Trophoblast cell (in vitro differentiated cells and primary cell): ENCODE measurements at regions not wholly inside any gene's neighbourhood (a gene's known extent, or its start where the extent isn't known, plus 50 kb on each side); places are given as distances from the start of the nearest gene placed in this dataset.
"Not testable (repeated sequence)": the region's sequence is repeated elsewhere in the genome, so short reads cannot be mapped to it uniquely, and the experiment has no call there.

Experiments
- DNase-seq, 2 donors: peaks; one replicate each; pipeline ENCODE4 v3.0.0-alpha.2; 2016
- H2AFZ ChIP-seq: 2 replicates; pipeline ENCODE4 v1.6.1; 2013; ENCODE audit warnings: low read length, moderate library complexity, mild to moderate bottlenecking; ENCODE audit not compliant: insufficient read depth, poor library complexity
- H2AK5ac ChIP-seq: 2 replicates; pipeline ENCODE4 v1.6.1; 2013; ENCODE audit warnings: mild to moderate bottlenecking, low read length
- H2BK120ac ChIP-seq: 2 replicates; pipeline ENCODE4 v1.6.1; 2013; ENCODE audit warnings: low read length, mild to moderate bottlenecking, moderate library complexity; ENCODE audit not compliant: insufficient read depth, poor library complexity
- H2BK12ac ChIP-seq: 2 replicates; pipeline ENCODE4 v1.6.1; 2013; ENCODE audit warnings: mild to moderate bottlenecking, low read length, moderate library complexity
- H2BK5ac ChIP-seq: 2 replicates; pipeline ENCODE4 v1.6.1; 2013; ENCODE audit warnings: low read length, low read depth, moderate library complexity, mild to moderate bottlenecking; ENCODE audit not compliant: poor library complexity
- H3K14ac ChIP-seq: 2 replicates; pipeline ENCODE4 v1.6.1; 2013; ENCODE audit warnings: mild to moderate bottlenecking, low read length
- H3K18ac ChIP-seq: 2 replicates; pipeline ENCODE4 v1.6.1; 2013; ENCODE audit warnings: mild to moderate bottlenecking, low read length
- H3K23ac ChIP-seq: 2 replicates; pipeline ENCODE4 v1.6.1; 2013; ENCODE audit warnings: low read length
- H3K27ac ChIP-seq: 2 replicates; pipeline ENCODE4 v1.5.1; 2013; ENCODE audit warnings: low read depth, mild to moderate bottlenecking, inconsistent platforms, low read length, moderate library complexity
- H3K27me3 ChIP-seq: 2 replicates; pipeline ENCODE4 v1.6.1; 2013; ENCODE audit warnings: inconsistent platforms, mild to moderate bottlenecking, low read length, moderate library complexity; ENCODE audit not compliant: insufficient read depth
- H3K36me3 ChIP-seq, 2 experiments: 1 replicate in 1 of 2; 2 replicates in 1 of 2; pipeline ENCODE4 v1.6.1; 2013; ENCODE audit warnings: low read length in 2 of 2, mild to moderate bottlenecking in 2 of 2, moderate library complexity in 1 of 2; ENCODE audit not compliant: insufficient read depth in 2 of 2, control insufficient read depth in 1 of 2
- H3K4ac ChIP-seq: 2 replicates; pipeline ENCODE4 v1.6.1; 2013; ENCODE audit warnings: low read depth, mild to moderate bottlenecking, low read length, moderate library complexity
- H3K4me1 ChIP-seq, 2 experiments: 1 replicate in 1 of 2; 2 replicates in 1 of 2; pipeline ENCODE4 v1.6.1; 2013; ENCODE audit warnings: low read length in 2 of 2, mild to moderate bottlenecking in 2 of 2, moderate library complexity in 1 of 2; ENCODE audit not compliant: insufficient read depth in 2 of 2, control insufficient read depth in 1 of 2
- H3K4me2 ChIP-seq: 2 replicates; pipeline ENCODE4 v1.6.1; 2013; ENCODE audit warnings: inconsistent platforms, mild to moderate bottlenecking, low read length, moderate library complexity
- H3K4me3 ChIP-seq: 2 replicates; pipeline ENCODE4 v1.5.1; 2013; ENCODE audit warnings: mild to moderate bottlenecking, low read depth, low read length, inconsistent platforms
- H3K79me1 ChIP-seq: one replicate; pipeline ENCODE4 v1.6.1; 2013; ENCODE audit warnings: low read length
- H3K79me2 ChIP-seq: 2 replicates; pipeline ENCODE4 v1.6.1; 2013; ENCODE audit warnings: low read length, mild to moderate bottlenecking; ENCODE audit not compliant: control insufficient read depth, insufficient read depth, poor library complexity
- H3K9ac ChIP-seq: 2 replicates; pipeline ENCODE4 v1.6.1; 2013; ENCODE audit warnings: mild to moderate bottlenecking, low read length
- H3K9me3 ChIP-seq: 2 replicates; pipeline ENCODE4 v1.6.1; 2013; ENCODE audit warnings: low read depth, mild to moderate bottlenecking, control low read depth, inconsistent platforms, low read length; ENCODE audit not compliant: insufficient read depth
- H4K12ac ChIP-seq: 2 replicates; pipeline ENCODE4 v1.6.1; 2013; ENCODE audit warnings: low read depth, mild to moderate bottlenecking, low read length, moderate library complexity
- H4K8ac ChIP-seq: 2 replicates; pipeline ENCODE4 v1.6.1; 2013; ENCODE audit warnings: low read depth, mild to moderate bottlenecking, low read length, moderate library complexity
- H4K91ac ChIP-seq: one replicate; pipeline ENCODE4 v1.6.1; 2013; ENCODE audit warnings: low read depth, mild to moderate bottlenecking, low read length, moderate library complexity
- WGBS: extraction: QIAGEN DNeasy Blood & Tissue Kit; methylation state at CpG from one replicate; pipeline ENCODE4 v1.1.7; 2013; ENCODE audit warnings: missing lambda C conversion rate; ENCODE audit not compliant: insufficient read length, insufficient coverage; ENCODE audit errors: extremely low coverage; 5-methylcytosine and 5-hydroxymethylcytosine counted together

GRCh38 chr4:190121076-190121671 is 52.4 kb upstream of the DUX4 start:
- H2BK120ac ChIP-seq, H3K79me2 ChIP-seq, H2AK5ac ChIP-seq, H3K4ac ChIP-seq, H3K18ac ChIP-seq, H4K8ac ChIP-seq, H3K4me3 ChIP-seq, H3K4me2 ChIP-seq, H3K9ac ChIP-seq, H3K23ac ChIP-seq, H2BK5ac ChIP-seq, H3K27me3 ChIP-seq, H2AFZ ChIP-seq, H4K91ac ChIP-seq, H3K27ac ChIP-seq, H3K14ac ChIP-seq, H4K12ac ChIP-seq, H3K36me3 ChIP-seq, H2BK12ac ChIP-seq, H3K4me1 ChIP-seq, H3K9me3 ChIP-seq, H3K79me1 ChIP-seq: not testable (repeated sequence)
- no CpG with 5 or more reads among the region's 118 CpGs for WGBS
- DNase-seq: peak; percentile 26 to 79

GRCh38 chr4:190121759-190122158 is 51.8 kb upstream of the DUX4 start:
- H3K4me1 ChIP-seq: no peaks in the 10 kb centered on the region
- H2BK5ac ChIP-seq: no peak overlapping the region
- H3K27me3 ChIP-seq: no peaks in the 10 kb centered on the region
- H3K79me2 ChIP-seq: no peaks in the 10 kb centered on the region
- WGBS: no CpG with 5 or more reads among the region's 70 CpGs
- no peak overlapping the region for H4K12ac ChIP-seq
- H3K36me3 ChIP-seq: no peaks in the 10 kb centered on the region
- peak; percentile 60 to 96 for DNase-seq
- no peak overlapping the region for H2BK120ac ChIP-seq
- no peak overlapping the region for H3K27ac ChIP-seq
- H2AK5ac ChIP-seq: no peak overlapping the region
- no peak overlapping the region for H4K8ac ChIP-seq
- no peak overlapping the region for H3K18ac ChIP-seq
- no peak overlapping the region for H3K9ac ChIP-seq
- H3K79me1 ChIP-seq: no peaks in the 10 kb centered on the region
- H3K4me2 ChIP-seq: no peak overlapping the region
- peaks cover 7% of the 10 kb centered on the region for H3K9me3 ChIP-seq
- no peak overlapping the region for H2BK12ac ChIP-seq
- H3K14ac ChIP-seq: no peak overlapping the region
- H3K4me3 ChIP-seq: no peak overlapping the region
- no peak overlapping the region for H2AFZ ChIP-seq
- no peak overlapping the region for H3K4ac ChIP-seq
- no peak overlapping the region for H4K91ac ChIP-seq
- no peak overlapping the region for H3K23ac ChIP-seq

- not testable (repeated sequence) for H3K79me2 ChIP-seq, H2BK12ac ChIP-seq, H3K27ac ChIP-seq, H3K4me2 ChIP-seq, H3K18ac ChIP-seq, H4K8ac ChIP-seq, DNase-seq, H3K27me3 ChIP-seq, H3K14ac ChIP-seq, H3K4me1 ChIP-seq, H3K4me3 ChIP-seq, H4K91ac ChIP-seq, H2AFZ ChIP-seq, H3K23ac ChIP-seq, H3K79me1 ChIP-seq, H3K4ac ChIP-seq, H3K9ac ChIP-seq, H4K12ac ChIP-seq, H2BK120ac ChIP-seq, H3K36me3 ChIP-seq, H2BK5ac ChIP-seq, H3K9me3 ChIP-seq, H2AK5ac ChIP-seq
- WGBS: 100% methylated on average over 5 of the region's 29 CpGs
Observed at GRCh38 chr4:190122161-190123142, 51.1 kb upstream of the DUX4 start.
